Suprapubic skin (tissue), 4 donors: ENCODE measurements at regions not wholly inside any gene's neighbourhood (a gene's known extent, or its start where the extent isn't known, plus 50 kb on each side); places are given as distances from the start of the nearest gene placed in this dataset.

Experiments used
- CTCF ChIP-seq, 2 donors: fragments of 200-600 bp in 1 of 2; fragments of 450-650 bp in 1 of 2; sonication (generic) in 1 of 2; IDR thresholded peaks; one replicate each; pipeline ENCODE4 v1.5.1; 2016 to 2019; ENCODE audit warnings: antibody characterized with exemption in 2 of 2, mild to moderate bottlenecking in 1 of 2, moderate library complexity in 1 of 2
- EP300 ChIP-seq: sonication (generic); formaldehyde crosslinking; IDR thresholded peaks from one replicate; pipeline ENCODE4 v1.6.1; 2017; ENCODE audit warnings: antibody characterized with exemption
- POLR2A ChIP-seq, 2 donors: fragments of 450-650 bp; IDR thresholded peaks; one replicate each; pipeline ENCODE4 v1.6.1; 2017; ENCODE audit warnings: antibody characterized with exemption in 2 of 2, mild to moderate bottlenecking in 2 of 2, moderate library complexity in 2 of 2
- POLR2AphosphoS5 ChIP-seq, 3 donors: sonication (generic); formaldehyde crosslinking; IDR thresholded peaks; one replicate each; pipeline ENCODE4 v1.6.1; 2017; ENCODE audit warnings: antibody characterized with exemption in 3 of 3

GRCh38 chr18:73835656-73836364, 311.8 kb downstream of the FBXO15 start:
- no peak for TF ChIP-seq CTCF (IDR thresholded peaks at IDR 0.05)
- TF ChIP-seq POLR2A (IDR thresholded peaks at IDR 0.05), result no peak
- no peak for TF ChIP-seq POLR2AphosphoS5 (IDR thresholded peaks at IDR 0.05)
- no peak for TF ChIP-seq EP300
